HG02884 (cell line): ENCODE measurements at regions not wholly inside any gene's neighbourhood (a gene's known extent, or its start where the extent isn't known, plus 50 kb on each side); places are given as distances from the start of the nearest gene placed in this dataset.

Experiments used
- ATAC-seq: cut with Tn5 transposase; IDR thresholded peaks from one replicate; pipeline ENCODE4 v1.9.1; 2021; ENCODE audit warnings: mild to moderate bottlenecking, moderate library complexity; ENCODE audit not compliant: unreplicated experiment

DNA sequence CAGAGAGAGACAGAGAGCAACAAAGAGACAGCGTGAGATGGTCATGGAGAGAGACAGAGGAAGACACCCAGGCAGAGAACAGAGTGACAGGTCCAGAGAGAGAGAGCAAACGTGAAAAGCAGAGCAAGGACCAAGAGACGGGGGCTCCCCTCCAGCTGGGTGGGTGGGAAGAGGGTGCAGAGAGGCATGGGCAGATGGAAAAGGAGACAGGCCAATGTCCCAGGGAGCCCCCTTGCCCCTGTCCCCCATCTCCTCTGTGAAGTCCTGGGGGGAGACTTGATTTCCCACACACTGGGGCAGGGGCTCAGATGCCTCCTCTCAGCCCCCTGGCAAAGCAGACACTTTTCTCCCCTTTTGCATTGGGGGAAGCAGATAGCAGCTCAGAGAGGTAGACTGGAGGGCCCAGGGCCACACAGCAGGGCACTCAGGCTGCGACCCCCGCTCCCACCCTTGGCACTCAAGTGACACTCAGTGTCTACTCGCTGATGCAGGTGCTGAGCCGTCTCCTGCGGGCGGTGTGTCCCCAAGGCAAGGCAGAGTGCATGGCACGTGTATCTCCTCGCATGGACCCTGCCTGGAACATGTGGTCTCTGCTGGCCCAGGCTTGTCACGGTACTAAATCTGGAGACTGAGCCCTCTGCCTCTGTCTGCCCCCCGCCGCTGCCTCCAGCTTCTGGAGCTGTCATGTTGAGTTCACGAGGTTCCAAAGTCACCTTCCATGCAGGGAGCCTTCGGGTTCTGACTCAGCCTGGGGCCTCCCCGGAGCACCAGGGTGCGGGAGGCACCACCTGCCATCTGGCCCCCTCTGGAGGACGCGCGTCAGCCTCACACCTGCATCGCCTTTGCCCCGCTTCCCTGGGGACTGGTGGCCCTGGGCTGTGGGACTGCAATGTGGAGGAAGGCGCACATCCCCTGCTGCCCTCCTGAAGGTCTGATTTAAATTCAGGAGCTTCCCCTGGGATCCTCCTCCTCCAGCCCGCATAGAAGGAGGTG, 215.9 kb upstream of the GSE1 start:
- ATAC-seq: no peak

DNA sequence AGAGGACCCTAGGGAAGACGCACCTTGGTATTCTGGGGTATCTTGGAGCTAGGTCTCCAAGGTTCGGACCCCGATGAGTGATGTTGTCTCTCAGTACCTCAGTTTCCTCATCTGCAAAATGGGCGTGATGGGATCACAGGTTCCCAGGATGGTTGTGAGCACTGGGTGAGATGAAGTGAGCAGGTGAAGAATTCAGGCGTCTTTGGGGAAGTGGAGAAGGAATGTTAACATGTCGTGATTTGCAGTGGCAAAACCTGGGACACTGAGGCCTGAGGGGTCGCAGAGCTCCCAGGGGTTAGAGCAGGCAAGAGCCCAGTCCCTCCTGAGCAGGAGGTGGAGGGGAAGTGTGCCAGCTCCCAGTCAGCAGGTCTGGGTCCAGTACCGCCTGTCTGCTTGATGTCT, 215.1 kb upstream of the GSE1 start:
- ATAC-seq: no peak

DNA sequence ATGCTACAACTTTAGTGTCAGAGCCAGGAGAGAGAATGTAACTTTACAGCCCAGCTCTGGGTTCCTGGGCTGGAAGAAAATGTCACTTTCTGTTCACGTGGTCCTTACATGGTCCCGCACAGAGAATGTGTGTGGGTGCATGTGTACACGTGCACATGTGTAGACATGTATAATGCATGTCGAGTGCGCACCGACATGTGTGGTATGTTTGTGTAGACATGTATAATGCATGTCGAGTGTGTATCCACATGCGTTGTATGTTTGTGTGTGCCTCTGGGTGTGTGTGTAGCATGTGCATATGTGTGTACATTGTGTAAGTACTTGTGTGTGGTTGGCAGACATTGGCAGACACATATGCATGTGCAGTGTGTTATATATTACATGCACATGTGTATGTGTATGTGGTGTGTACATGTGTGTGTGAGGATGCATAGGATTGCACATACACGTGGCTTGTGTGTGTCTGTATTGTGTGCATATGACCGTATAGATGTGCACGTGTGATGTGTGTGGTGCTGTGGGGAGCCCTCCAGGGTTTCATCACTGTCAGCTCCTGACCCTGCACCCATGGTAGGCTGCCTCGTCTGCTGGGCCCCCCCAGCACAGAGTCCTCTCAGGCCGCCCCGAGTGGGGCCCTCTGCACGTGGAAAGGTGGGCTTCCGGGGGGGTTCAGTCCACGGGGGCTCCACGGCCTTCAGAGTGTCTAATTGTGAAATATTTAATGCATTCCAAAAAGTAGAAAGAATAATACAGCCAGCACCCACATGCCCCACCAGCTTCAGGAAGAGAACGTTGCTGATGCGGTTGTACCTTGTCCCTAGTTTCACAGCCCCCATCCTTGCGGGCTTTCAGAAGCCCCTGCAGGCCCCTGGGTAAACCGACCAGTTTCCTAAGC, 214.2 kb upstream of the GSE1 start:
- no peak for ATAC-seq

DNA sequence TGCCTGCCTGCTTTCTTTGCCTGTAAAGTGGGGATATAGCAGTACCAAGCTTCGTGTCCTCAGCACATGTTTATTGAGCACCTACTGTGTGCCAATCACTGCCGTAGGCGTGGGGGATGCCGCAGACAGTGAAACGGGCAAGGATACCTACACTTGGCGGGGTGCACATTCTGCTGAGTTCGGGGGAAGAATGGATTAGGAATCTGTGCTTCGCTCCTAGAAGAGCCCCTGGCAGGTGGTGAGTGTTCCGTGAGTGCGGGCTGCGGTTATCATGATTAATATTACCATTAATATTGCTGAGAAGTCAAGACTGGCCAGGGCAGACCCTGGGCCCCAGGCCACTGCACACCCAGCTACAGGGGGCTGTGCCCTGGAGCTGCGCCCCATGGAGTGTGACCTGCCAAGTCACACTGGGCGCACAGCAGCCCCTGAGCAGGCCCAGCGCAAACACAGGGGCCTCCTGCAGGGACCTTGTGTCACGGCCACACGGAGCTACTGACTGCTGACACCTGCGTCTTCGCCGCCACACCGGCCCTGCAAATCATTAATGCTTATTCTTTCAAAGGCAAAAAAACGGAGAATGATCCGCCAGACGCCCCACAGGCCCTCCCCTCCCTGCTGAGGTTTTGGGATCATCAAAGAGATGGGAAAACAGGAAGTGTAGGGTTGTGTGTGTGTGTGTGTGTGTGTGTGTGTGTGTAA, 213.4 kb upstream of the GSE1 start:
- ATAC-seq: no peak

DNA sequence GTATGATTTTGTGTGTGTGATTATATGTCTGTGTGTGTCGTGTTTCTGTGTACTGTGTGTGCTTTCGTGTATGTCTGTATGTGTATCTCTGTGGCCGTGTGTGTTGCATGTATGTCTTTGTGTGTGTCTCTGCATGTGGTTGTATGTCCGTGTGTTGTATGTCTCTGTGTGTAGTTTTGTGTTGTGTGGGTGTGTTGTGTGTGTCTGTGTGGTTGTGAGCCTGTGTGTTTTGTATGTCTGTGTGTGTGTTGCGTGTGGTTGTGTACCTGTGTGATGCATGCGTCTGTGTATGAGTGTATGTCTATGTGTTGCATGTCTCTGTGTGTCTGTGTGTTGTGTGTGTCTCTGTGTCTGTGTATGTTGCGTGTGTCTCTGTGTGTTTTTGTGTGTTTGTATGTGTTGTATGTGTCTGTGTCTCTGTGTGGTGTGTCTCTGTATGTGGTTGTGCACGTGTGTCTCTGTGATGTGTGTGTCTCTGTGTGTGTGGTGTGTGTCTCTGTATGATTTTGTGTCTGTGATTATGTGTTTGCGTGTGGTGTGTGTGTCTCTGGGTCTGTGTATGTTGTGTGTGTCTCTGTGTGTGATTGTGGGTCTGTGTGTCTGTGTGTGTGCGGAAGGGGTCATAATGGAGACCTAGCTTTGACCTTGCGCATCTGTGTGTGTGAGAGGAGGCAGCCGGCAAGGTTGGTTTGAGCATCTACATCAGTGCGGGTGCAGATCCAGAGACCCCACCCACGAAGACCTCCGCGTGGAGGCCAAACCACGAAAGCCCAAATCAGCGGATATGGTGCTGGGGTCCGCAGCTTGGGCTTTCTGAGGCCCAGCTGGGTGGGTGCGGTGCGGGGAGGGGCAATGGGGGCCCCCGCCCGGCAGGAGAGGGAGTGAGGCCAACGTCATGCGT, 212.6 kb upstream of the GSE1 start:
- no peak for ATAC-seq

DNA sequence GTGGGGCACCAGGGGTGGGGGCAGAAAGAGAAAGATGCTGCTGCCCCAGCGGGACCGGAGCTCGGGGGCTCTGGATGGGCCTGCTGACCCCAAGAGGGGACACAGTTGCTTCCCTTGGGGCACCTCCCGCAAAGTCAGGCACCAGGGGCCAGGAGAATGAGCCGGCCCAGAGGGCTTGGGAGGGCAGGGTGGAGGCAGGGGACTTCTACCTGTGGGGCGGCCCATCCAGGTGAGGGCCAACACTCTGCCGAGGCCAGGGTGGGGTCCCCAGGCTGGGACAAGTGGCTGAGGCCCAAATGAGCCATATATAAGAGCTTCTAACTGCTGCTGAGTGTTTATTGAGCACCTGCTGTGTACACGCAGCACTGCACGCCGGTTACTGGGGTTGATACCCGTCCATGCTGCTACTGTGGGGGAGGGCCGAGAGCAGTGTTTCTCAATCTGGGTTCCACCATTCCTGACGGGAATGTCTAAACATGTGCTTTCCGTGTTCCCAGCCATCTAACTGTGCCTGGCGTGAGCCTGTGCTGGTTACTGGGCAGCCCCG, 211.7 kb upstream of the GSE1 start:
- ATAC-seq: no peak

DNA sequence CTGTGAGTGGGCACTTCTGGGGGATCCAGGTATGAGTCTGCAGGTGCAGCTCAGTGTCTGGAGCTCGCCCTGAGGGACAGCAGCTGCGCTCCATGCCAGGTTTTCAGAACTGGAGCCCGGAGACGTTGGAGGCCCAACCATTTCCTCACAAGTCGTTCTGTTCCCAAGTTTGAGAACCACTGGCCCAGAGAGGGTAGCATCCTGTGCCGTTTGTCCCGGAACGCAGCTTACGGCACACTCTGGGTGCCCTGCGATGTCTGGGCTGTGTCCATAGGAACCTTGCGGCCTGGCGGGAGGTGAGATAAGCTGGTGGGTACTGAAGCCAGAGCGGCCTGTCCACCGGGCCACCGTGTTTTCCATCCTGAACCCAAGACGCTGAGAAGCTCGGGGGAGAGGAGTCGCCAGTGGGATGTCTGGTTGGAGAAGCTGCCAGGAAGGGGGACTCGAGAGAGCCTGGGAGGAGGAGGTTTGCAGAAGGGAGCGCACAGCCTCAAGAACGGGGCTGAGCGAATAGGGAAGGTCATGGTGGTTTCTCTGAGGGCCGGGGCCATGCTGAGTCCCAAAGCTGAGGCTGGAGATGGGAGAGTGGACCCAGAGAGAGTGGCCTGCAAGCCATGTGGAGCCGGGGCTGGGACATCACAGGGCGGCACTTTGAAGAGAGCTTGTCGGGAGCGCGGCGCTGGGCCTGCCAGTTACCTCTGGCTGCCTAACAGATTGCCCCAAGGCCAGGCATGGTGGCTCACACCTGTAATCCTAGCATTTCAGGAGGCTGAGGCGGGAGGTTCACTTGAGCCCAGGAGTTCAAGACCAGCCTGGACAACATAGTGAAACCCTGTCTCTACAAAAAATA, 211.0 kb upstream of the GSE1 start:
- ATAC-seq: no peak

DNA sequence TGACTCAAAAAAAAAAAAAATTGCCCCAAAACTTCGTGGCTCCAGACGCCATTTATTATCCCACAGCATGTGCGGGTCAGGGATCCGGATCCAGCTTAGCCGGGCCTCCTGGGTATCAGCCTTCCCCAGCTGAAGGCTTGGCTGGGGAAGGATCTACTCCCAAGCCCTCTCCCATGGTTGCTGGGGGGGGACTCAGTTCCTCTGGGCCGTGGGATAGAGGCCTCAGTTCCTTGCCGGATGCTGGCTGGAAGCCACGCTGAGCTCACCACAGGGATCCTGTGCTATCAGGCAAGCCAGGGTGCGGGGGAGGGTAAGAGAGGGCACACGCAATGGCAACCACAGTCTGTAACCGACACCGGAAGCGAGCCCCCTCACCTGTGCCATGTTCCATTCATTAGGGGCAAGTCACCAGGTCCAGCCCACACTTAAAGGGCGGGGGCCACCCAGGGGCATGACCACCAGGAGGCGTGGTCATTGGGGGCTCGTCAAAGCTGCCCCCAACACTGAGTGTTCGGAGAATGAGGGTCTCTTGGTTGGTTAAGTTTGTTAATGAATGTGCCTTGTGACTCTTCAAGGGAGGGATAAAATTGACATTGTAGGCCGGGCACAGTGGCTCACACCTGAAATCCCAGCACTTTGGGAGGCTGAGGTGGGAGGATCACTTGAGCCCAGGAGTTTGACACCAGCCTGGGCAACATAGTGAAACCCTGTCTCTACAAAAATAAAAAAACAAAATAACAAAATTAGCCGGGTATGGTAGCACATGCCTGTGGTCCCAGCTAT, 210.0 kb upstream of the GSE1 start:
- ATAC-seq: no peak

DNA sequence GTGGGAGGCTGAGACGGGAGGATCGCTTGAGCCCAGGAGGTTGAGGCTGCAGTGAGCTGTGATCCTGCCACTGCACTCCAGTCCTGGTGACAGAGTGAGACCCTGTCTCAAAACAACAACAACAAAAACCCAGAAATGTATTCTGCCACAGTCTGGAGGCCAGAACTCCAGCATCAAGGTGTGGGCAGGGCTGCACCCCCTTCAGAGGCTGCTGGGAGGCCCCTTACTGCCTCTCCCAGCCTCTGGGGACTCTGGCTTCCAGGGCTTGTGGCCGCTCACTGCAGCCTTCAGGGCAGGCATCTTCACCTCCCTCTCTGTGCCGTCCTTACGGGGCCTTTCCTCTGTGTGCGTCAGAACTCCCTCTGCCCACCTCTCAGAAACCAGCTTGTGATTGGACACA, 209.4 kb upstream of the GSE1 start:
- ATAC-seq: no peak

DNA sequence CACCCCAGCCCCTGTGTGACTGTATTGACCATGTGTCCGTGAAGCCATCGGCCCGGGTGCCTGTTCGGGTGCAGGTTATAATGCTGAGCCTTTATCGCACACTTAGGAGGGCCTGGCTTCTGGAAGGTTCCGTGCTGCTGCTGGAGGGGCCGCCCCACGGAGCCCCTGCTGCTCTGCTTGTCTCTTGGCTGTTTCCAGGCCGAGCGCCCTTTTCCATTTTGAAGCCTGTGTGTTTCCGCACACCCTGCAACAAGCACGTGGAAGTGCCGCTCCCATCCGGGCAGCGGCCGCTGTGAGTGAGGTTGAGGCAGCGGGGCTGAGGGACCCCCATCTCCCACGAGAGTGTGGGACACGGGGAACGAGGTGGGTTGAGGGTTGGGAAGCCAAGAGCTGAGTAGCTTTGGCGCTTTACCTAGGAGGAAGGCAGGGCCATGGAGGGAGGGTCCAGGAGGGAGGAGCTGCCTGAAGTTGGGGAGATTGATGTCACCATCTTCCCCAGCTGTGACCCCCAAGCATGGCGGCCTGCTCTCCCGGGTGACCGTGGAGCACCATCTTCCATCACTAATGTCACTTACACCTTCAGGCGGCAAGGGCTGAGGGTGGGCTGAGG, 200.1 kb upstream of the GSE1 start:
- no peak for ATAC-seq

DNA sequence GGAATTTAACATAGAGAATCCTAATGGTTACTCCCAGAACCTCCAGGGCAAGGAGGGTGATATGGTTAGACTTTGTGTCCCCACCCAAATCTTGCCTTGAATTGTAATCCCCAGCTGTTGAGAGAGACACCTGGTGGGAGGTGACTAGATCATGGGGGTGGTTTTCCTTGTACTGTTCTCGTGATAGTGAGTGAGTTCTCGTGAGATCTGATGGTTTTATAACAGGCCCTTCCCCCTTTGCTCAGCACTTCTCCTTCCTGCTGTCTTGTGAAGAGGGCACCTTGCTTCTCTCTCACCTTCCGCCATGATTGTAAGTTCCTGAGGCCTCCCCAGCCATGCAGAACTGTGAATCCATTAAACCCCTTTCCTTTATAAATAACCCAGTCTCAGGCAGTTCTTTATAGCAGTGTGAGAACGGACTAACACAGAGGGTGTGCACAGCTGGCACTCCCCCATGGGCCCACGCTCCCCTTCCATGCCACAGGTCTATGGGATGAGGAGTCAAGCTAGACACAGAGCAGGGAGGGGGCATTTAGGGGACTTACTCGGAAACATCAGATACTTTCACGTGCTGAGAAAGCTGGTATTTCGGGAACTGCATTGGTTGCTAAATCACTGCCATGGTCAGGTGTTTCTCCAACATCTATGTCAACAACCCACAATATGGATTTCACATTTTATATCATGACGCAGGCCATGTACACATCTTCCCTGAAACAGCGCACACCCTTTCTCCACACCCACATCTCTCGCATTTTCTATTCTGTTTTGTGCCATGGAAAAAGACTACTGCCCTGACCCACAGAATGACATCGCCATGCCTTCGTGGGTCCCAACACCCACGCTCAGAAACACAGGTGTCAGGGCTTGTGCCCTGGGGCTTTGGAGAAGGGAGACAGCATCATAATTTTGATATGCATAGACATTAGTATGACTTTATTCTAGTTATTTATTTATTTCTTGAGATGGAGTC, 199.1 kb upstream of the GSE1 start:
- no peak for ATAC-seq

DNA sequence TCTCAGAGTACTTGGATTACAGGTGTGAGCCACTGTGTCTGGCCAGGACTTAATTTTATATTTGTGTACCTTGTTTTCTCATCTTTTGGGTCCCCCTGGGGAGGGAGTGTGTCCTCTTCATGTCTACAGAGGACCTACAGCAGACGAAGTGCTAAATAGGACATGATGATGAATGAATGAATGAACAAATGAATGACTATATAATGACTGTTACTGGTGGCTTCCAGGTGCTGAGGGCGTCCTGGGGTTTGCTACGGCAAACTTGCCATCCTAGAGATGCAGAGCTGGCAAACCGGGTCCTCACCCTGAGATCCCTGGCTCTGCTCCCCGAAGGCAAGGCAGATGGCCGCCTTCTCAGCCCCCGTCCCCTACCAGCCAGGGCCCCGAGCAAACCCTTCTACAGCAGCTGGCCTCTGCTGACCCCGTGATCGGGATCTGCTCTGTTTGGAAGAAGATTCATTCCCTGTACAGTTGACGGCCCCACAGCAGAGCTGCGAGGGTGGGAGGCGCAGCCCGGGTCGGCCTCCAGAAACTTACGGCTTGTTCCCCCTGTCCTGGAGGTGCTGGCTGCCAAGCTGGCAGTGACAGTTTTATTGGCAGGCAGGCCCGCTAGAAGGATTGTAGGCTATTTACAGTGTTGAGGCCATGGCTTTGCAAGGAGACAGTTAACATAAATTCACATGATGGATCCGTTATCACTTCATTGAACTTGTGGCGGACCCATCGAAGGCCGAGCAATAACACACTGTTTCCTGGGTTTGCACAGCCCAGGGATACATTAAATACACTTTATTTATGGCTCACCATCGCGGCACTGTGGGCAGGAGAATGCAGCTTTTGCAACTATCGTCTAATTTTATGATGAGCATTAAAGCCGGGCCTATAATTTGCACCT, 197.7 kb upstream of the GSE1 start:
- no peak for ATAC-seq

DNA sequence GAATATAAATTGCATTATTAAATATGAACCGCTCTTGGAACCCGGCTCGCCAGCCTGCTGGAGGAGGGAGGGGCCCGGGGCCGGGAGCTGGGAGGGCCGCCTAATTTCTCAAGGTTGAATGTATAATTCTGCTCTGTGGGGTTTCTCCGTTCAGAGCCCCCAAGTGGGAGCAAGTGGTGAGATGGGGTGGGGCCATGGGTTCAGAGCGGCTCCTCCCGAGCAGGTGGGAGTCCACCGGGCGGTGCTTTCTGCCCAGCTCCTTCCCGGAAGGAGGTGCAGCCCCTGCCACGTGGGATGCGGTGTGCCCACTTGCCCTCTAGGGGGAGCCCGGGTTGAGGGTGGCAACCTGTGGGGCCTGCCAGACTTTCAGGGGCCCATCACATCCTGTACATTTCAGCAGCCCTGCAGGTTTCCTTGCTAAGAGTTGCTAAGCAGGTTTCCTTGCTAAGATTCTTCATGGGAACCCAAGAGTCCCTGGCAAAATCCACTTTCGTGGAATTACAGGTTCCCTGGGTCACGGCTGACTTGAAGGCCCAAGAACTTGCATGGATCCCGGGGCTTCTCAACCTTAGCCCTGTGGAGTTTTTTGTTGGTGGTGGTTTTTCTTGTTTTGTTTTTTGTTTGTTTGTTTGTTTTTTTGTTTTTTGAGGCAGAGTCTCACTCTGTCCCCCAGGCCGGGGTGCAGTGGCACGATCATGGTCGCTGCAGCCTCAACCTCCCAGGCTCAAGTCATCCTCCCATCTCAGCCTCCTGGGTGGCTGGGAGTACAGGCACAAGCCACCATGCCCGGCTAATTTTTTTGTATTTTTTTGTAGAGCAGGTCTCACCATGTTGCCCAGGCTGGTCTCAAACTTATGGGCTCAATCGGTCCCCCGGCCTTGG, 196.7 kb upstream of the GSE1 start:
- ATAC-seq: no peak

DNA sequence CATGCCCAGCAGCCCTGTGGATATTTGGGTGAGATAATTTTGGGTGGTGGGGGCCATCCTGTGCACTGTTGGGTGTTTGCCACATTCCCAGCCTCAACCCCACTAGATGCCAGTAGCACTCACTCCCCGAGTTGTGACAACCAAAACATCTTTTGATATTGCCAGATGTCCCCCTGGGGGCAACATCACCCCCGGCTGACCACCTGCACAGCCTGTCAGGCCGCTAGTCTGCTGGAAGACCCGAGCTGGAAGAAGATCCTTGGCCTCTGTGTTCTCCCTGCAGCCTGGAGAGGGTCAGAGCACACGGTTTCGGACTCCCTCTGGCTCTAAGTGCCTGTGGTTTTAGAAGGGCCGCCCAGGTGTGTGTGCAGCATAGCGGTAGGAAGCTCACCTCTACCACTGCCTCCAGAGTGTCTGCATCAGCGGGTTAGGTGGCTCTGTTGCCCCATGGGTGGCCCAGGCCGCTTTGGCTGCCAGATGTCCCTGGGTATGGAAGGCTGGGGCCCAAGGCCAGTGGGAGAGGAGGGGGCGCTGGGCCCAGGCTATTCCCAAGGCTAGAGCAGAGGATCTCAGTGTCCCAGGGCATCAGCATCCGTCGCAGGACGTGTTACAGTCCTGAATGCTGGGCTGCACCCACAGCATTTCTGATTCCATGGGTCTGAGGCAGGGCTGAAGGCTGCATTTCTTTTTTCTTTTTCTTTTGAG, 195.8 kb upstream of the GSE1 start:
- ATAC-seq: no peak
